HG02610 (cell line): ENCODE measurements at regions not wholly inside any gene's neighbourhood (a gene's known extent, or its start where the extent isn't known, plus 50 kb on each side); places are given as distances from the start of the nearest gene placed in this dataset.

ENCODE experiments used
- ATAC-seq: cut with Tn5 transposase; IDR thresholded peaks from one replicate; pipeline ENCODE4 v1.9.1; 2021; ENCODE audit warnings: mild to moderate bottlenecking, moderate library complexity; ENCODE audit not compliant: unreplicated experiment

GRCh38 chr7:33806298-33807154, 98.8 kb upstream of the BMPER start:
- ATAC-seq = no peak

- no peak for ATAC-seq
Observed at GRCh38 chr7:33807155-33807530, 98.2 kb upstream of the BMPER start.

GRCh38 chr7:33807779-33808482, 97.4 kb upstream of the BMPER start:
- ATAC-seq = no peak

GRCh38 chr7:33809228-33809627, 96.1 kb upstream of the BMPER start:
- ATAC-seq = no peak

- no peak for ATAC-seq
Observed at GRCh38 chr7:33810356-33810755, 95.0 kb upstream of the BMPER start.

GRCh38 chr7:33813331-33813730, 92.0 kb upstream of the BMPER start:
- no peak for ATAC-seq

GRCh38 chr7:33814400-33814799, 90.9 kb upstream of the BMPER start:
- ATAC-seq = no peak

- no peak for ATAC-seq
Observed at GRCh38 chr7:33814936-33815335, 90.4 kb upstream of the BMPER start.

- no peak for ATAC-seq
Observed at GRCh38 chr7:33815336-33815735, 90.0 kb upstream of the BMPER start.

GRCh38 chr7:33816106-33816505, 89.2 kb upstream of the BMPER start:
- no peak for ATAC-seq

- ATAC-seq = no peak
Observed at GRCh38 chr7:33819658-33820057, 85.7 kb upstream of the BMPER start.

GRCh38 chr7:33820206-33820605, 85.1 kb upstream of the BMPER start:
- no peak for ATAC-seq

- no peak for ATAC-seq
Observed at GRCh38 chr7:33821970-33822369, 83.4 kb upstream of the BMPER start.

GRCh38 chr7:33823913-33824312, 81.4 kb upstream of the BMPER start:
- ATAC-seq = no peak

- ATAC-seq = no peak
Observed at GRCh38 chr7:33824911-33825459, 80.4 kb upstream of the BMPER start.

- ATAC-seq = no peak
Observed at GRCh38 chr7:33825644-33826043, 79.7 kb upstream of the BMPER start.

GRCh38 chr7:33829536-33829935, 75.8 kb upstream of the BMPER start:
- no peak for ATAC-seq

- ATAC-seq = no peak
Observed at GRCh38 chr7:33831389-33832141, 73.8 kb upstream of the BMPER start.

GRCh38 chr7:33832271-33832721, 73.0 kb upstream of the BMPER start:
- no peak for ATAC-seq

GRCh38 chr7:33836797-33837355, 68.5 kb upstream of the BMPER start:
- ATAC-seq = no peak

GRCh38 chr7:33837356-33837851, 67.9 kb upstream of the BMPER start:
- no peak for ATAC-seq
